ENCODE measurements at regions not wholly inside any gene's neighbourhood (a gene's known extent, or its start where the extent isn't known, plus 50 kb on each side); places are given as distances from the start of the nearest gene placed in this dataset.

DNA sequence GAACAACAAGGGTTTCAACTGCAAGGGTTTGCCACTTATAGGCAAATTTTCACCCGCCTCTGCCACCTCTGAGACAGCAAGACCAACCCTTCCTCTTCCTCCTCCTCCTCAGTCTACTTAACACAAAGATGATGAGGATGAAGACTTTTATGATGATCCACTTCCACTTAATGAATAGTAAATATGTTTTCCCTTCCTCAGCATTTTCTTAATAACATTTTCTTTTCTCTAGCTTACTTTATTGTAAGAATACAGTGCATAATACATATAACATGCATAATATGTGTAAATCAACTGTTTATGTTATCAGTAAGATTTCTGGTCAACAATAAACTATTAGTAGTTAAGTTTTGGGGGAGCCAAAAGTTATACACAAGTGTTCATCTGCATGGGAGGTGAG, 77.4 kb downstream of the KLF15 start:
- Histone ChIP-seq H3K27me3 (no peaks in the 10 kb centered on the region), H3K36me3 (no peaks in the 10 kb centered on the region), H3K9me3 (no peaks in the 10 kb centered on the region), H3K4me3 (no peak overlapping the region), H3K27ac (no peak overlapping the region), H3K4me1 (no peaks in the 10 kb centered on the region)
- no peak for TF ChIP-seq POLR2AphosphoS5 (IDR thresholded peaks at IDR 0.05; ENCODE audit: insufficient read depth in 1 of 2, low read depth in 1 of 2)
- TF ChIP-seq, protein P1, sequence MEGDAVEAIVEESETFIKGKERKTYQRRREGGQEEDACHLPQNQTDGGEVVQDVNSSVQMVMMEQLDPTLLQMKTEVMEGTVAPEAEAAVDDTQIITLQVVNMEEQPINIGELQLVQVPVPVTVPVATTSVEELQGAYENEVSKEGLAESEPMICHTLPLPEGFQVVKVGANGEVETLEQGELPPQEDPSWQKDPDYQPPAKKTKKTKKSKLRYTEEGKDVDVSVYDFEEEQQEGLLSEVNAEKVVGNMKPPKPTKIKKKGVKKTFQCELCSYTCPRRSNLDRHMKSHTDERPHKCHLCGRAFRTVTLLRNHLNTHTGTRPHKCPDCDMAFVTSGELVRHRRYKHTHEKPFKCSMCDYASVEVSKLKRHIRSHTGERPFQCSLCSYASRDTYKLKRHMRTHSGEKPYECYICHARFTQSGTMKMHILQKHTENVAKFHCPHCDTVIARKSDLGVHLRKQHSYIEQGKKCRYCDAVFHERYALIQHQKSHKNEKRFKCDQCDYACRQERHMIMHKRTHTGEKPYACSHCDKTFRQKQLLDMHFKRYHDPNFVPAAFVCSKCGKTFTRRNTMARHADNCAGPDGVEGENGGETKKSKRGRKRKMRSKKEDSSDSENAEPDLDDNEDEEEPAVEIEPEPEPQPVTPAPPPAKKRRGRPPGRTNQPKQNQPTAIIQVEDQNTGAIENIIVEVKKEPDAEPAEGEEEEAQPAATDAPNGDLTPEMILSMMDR (IDR thresholded peaks at IDR 0.05), result no peak
- no peak for TF ChIP-seq POLR2A (IDR thresholded peaks at IDR 0.05)
- no peak for DNase-seq (ENCODE audit: extremely low spot score in 2 of 2)
- intact Hi-C loops (cut with DNase I), result no loop called here

DNA sequence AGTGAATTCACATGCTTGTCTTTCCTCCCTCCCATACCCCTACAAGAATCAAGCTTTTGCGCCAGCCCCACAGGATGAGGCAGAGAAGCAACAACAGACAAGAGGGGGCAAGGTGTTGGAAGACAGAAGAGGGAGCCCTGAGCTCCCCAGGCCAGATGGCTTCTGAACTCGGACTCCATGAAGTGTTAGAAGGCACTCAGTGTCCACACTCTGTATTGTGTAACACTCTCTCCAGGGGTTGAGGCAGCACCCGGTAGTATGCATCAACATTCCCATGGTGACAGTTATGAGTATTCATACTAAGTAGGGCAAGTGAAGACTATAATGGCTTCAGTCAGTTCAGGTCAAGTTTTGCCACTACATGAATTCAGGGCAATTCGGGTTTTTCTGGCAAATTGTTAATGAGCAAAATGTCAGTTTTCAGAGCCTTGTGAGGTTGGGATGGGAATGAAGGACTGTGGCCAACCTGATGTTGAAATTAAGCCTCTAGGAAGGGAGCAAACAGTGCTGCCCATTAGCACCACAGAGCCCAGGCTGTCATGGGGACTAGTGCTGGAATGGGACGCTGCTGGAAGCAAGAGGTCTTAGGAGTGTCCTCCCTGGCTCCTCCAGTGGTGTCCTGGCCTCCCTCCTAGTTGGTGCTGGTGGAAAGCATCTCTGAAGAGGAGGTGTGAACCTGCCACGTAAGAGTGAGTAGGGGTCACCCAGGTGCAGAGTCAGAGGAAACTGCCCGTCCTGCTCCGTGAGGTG, 79.4 kb downstream of the KLF15 start:
- no peak for TF ChIP-seq POLR2A (IDR thresholded peaks at IDR 0.05)
- TF ChIP-seq, protein P1 (IDR thresholded peaks at IDR 0.05), result no peak
- TF ChIP-seq POLR2AphosphoS5 (IDR thresholded peaks at IDR 0.05; ENCODE audit: insufficient read depth in 1 of 2, low read depth in 1 of 2), result no peak
- Histone ChIP-seq H3K36me3 (no peaks in the 10 kb centered on the region), H3K27me3 (no peaks in the 10 kb centered on the region), H3K27ac (no peak overlapping the region), H3K4me1 (no peaks in the 10 kb centered on the region), H3K9me3 (no peaks in the 10 kb centered on the region), H3K4me3 (no peak overlapping the region)
- DNase-seq (ENCODE audit: extremely low spot score in 2 of 2), result no peak
- intact Hi-C loops (cut with DNase I), result no loop called here

DNA sequence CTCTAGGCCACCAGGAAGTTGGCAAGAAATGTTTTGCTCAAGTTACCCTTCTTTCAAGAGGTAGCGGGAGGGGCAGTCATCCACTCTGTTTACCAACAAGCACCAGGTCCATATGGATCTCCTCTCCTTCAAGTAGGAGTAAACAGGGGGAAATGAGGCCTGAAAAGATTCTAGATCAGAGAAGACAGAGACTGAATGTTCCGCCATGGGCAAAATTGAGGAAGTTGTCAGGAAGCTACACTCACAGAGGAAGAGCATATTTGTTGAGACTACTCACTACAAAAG, 81.6 kb downstream of the KLF15 start:
- DNase-seq (ENCODE audit: extremely low spot score in 2 of 2), result no peak
- H3K27me3 ChIP-seq, result no peaks in the 10 kb centered on the region
- H3K27ac ChIP-seq, result no peak overlapping the region
- peaks cover 6% of the 10 kb centered on the region for H3K4me1 ChIP-seq
- no peak overlapping the region for H3K4me3 ChIP-seq
- TF ChIP-seq, protein P1 (IDR thresholded peaks at IDR 0.05), result no peak
- TF ChIP-seq POLR2A (IDR thresholded peaks at IDR 0.05) (no peak), POLR2AphosphoS5 (IDR thresholded peaks at IDR 0.05; ENCODE audit: insufficient read depth in 1 of 2, low read depth in 1 of 2) (no peak)
- intact Hi-C loops (cut with DNase I), result no loop called here
- no peaks in the 10 kb centered on the region for H3K9me3 ChIP-seq
- H3K36me3 ChIP-seq, result no peaks in the 10 kb centered on the region

DNA sequence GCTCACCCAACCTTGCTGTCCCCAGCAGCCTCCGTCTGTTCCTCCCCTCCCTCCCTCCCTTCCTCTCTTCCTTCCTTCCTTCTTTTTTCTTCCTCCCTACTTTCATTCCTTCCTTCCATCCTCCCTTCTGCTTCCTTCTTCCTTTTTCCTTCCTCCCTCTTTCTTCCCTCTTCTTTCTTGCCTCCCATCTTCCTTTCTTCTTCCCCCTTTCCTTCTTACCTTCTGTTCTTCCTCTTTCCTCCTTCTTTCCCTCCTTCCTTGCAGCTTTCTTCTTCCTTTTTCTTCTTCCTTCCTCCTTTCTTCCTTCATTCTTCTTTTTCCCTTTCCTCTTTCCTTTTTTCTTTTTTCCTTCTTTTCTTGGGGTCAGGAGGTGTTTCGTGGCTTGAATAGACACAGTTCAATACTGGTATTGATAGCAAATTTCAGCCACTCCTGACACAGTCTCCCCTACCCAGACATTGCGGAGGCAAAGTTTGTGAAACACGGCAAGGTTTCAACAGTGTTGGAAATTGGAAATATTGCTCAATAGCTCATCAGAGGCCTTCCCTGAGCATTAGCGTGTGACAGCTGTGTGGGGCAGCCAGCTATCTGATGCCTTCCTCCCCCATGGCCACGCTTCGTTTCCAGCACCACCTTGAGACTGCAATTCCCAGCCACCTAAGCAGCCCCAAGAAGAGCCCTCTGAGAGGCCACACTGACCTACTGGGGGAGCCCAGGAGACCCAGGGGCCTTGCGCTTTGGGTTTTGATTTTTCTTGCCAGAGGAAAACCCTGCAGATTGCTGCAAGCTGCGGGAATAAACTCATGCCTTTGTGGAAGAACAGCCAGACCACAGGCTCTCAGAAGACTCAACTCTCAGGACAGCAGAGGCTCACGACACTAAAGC, 82.2 kb downstream of the KLF15 start:
- Histone ChIP-seq H3K27ac (no peak overlapping the region), H3K4me1 (peaks cover 12% of the 10 kb centered on the region)

More for the DNA sequence above, 82.2 kb downstream of the KLF15 start:
- Histone ChIP-seq H3K27me3 (no peaks in the 10 kb centered on the region), H3K9me3 (no peaks in the 10 kb centered on the region), H3K4me3 (no peak overlapping the region), H3K36me3 (no peaks in the 10 kb centered on the region)
- no peak for DNase-seq (ENCODE audit: extremely low spot score in 2 of 2)
- TF ChIP-seq POLR2AphosphoS5 (IDR thresholded peaks at IDR 0.05; ENCODE audit: insufficient read depth in 1 of 2, low read depth in 1 of 2) (no peak), POLR2A (IDR thresholded peaks at IDR 0.05) (no peak)
- TF ChIP-seq, protein P1 (IDR thresholded peaks at IDR 0.05), result no peak
- intact Hi-C loops (cut with DNase I), result no loop called here
